GM12878 (cell line): ENCODE measurements at regions not wholly inside any gene's neighbourhood (a gene's known extent, or its start where the extent isn't known, plus 50 kb on each side); places are given as distances from the start of the nearest gene placed in this dataset.

Source experiments
- ATAC-seq: fragments of 200-7000 bp; cut with Tn5 transposase; 3 replicates; pipeline ENCODE4 v1.9.1; 2020; ENCODE audit warnings: mild to moderate bottlenecking, moderate library complexity
- BruUV-seq: library from RNA; stranded (reverse); fragments of 400-500 nt; replicated peaks from 2 replicates; lab custom pipeline; 2021; lab: Mats Ljungman, UMichigan
- CTCF ChIA-PET: fragments of 300-600 bp; sonication (Branson Sonifier 250); formaldehyde crosslinking; extraction: SDS; loops from one replicate; lab custom pipeline; 2021; ENCODE audit warnings: inconsistent platforms; lab: Yijun Ruan, JAX
- POLR2A ChIA-PET: fragments of 350-600 bp; formaldehyde crosslinking; extraction: SDS; loops from one replicate; lab custom pipeline; 2021; ENCODE audit warnings: inconsistent platforms; lab: Charles Lee
- RAD21 ChIA-PET: fragments of 300-600 bp; sonication (Branson Sonifier 250); formaldehyde crosslinking; loops from one replicate; lab custom pipeline; 2023; ENCODE audit warnings: antibody characterized with exemption; ENCODE audit not compliant: unreplicated experiment; lab: Charles Lee
- SMC1A ChIA-PET: fragments of 300-600 bp; sonication (Branson Sonifier 250); formaldehyde crosslinking; loops from one replicate; lab custom pipeline; 2023; ENCODE audit not compliant: unreplicated experiment, uncharacterized antibody; lab: Charles Lee
- DNase-seq: peaks from one replicate; pipeline ENCODE4 v3.0.0-alpha.2; 2011; ENCODE audit warnings: low read depth, low spot score
- FAIRE-seq: peaks from 3 replicates; lab custom pipeline; 2011; peaks lifted over from hg19 to GRCh38; lab: Jason Lieb, UNC
- H2AFZ ChIP-seq: 2 replicates; pipeline ENCODE4 v1.6.0; 2011; ENCODE audit warnings: low read depth, low read length, control low read depth; ENCODE audit not compliant: control insufficient read depth
- H3K27ac ChIP-seq: 2 replicates; pipeline ENCODE4 v1.5.1; 2011; ENCODE audit warnings: control low read depth; ENCODE audit not compliant: control insufficient read depth, insufficient read depth
- H3K27me3 ChIP-seq, 2 experiments: replicated peaks in 1 of 2; 2 replicates each; pipeline versions ENCODE4 v1.6.0 to v1.6.1; 2011; ENCODE audit warnings: low read length in 1 of 2; ENCODE audit not compliant: control insufficient read depth in 2 of 2, insufficient read depth in 2 of 2
- H3K36me3 ChIP-seq, 2 experiments: 2 replicates each; pipeline ENCODE4 v1.5.1; 2011; ENCODE audit warnings: low read length in 1 of 2; ENCODE audit not compliant: control insufficient read depth in 2 of 2, insufficient read depth in 2 of 2
- H3K4me1 ChIP-seq: 2 replicates; pipeline ENCODE4 v1.6.1; 2011; ENCODE audit warnings: mild to moderate bottlenecking, low read length, moderate library complexity, mixed read lengths; ENCODE audit not compliant: control insufficient read depth, insufficient read depth
- H3K4me2 ChIP-seq: 2 replicates; pipeline ENCODE4 v1.6.0; 2011; ENCODE audit warnings: control low read depth; ENCODE audit not compliant: control insufficient read depth, insufficient read depth
- H3K4me3 ChIP-seq: fragments of 200-600 bp; sonication (generic); 2 replicates; pipeline ENCODE4 v1.5.1; 2016
- H3K79me2 ChIP-seq: 2 replicates; pipeline ENCODE4 v1.6.0; 2011; ENCODE audit warnings: low read length; ENCODE audit not compliant: control insufficient read depth, insufficient read depth
- H3K9ac ChIP-seq: 2 replicates; pipeline ENCODE4 v1.8.0; 2011; ENCODE audit warnings: low read length, control low read depth, mixed read lengths; ENCODE audit not compliant: control insufficient read depth, insufficient read depth
- H3K9me3 ChIP-seq: replicated peaks from 3 replicates; pipeline ENCODE4 v1.5.1; 2011; ENCODE audit warnings: mild to moderate bottlenecking, low read length; ENCODE audit not compliant: control insufficient read depth, insufficient read depth
- H4K20me1 ChIP-seq: 2 replicates; pipeline ENCODE4 v1.6.0; 2011; ENCODE audit not compliant: control insufficient read depth, insufficient read depth
- CHD4 ChIP-seq: fragments of 200-600 bp; sonication (generic); IDR thresholded peaks from 2 replicates; pipeline ENCODE4 v1.6.1; 2016; ENCODE audit warnings: mild to moderate bottlenecking
- ESRRA ChIP-seq: IDR thresholded peaks from 2 replicates; pipeline ENCODE4 v1.6.1; 2012; ENCODE audit warnings: mild to moderate bottlenecking, low read length, improper control_type of control experiment
- FOXM1 ChIP-seq: IDR thresholded peaks from 2 replicates; pipeline ENCODE4 v1.6.1; 2012; ENCODE audit warnings: low read depth, mild to moderate bottlenecking, inconsistent platforms, low read length, moderate library complexity
- GATAD2B ChIP-seq: fragments of 450-650 bp; conservative IDR thresholded peaks from 2 replicates; pipeline ENCODE4 v1.6.1; 2017; ENCODE audit warnings: low read depth, mild to moderate bottlenecking, moderate library complexity
- IRF4 ChIP-seq: IDR thresholded peaks from 2 replicates; pipeline ENCODE4 v1.6.1; 2011; ENCODE audit warnings: low read depth, low read length
- NFIC ChIP-seq: IDR thresholded peaks from 2 replicates; pipeline ENCODE4 v1.6.1; 2012; ENCODE audit warnings: low read depth, mild to moderate bottlenecking, inconsistent platforms, low read length, moderate library complexity
- NKRF ChIP-seq: fragments of 450-650 bp; conservative IDR thresholded peaks from 2 replicates; pipeline ENCODE4 v1.6.1; 2017; ENCODE audit warnings: mild to moderate bottlenecking, moderate library complexity
- SMAD1 ChIP-seq: fragments of 450-650 bp; IDR thresholded peaks from 2 replicates; pipeline ENCODE4 v1.6.1; 2018; ENCODE audit warnings: mild to moderate bottlenecking, low read depth; ENCODE audit not compliant: partially characterized antibody
- TAF1 ChIP-seq: IDR thresholded peaks from 2 replicates; pipeline ENCODE4 v1.6.1; 2011; ENCODE audit warnings: mild to moderate bottlenecking, low read depth, low read length, borderline replicate concordance
- USF1 ChIP-seq: IDR thresholded peaks from 2 replicates; pipeline ENCODE4 v1.6.1; 2011; ENCODE audit warnings: borderline replicate concordance, low read depth, mild to moderate bottlenecking, moderate library complexity, mixed read lengths, low read length; ENCODE audit not compliant: insufficient read depth; ENCODE audit errors: extremely low read length
- ZBTB4 ChIP-seq: fragments of 450-650 bp; formaldehyde crosslinking; IDR thresholded peaks from 2 replicates; pipeline ENCODE4 v1.4.0; 2022; ENCODE audit warnings: mild to moderate bottlenecking, moderate library complexity
- ZBTB40 ChIP-seq: fragments of 450-650 bp; IDR thresholded peaks from 2 replicates; pipeline ENCODE4 v1.6.1; 2016; ENCODE audit warnings: mild to moderate bottlenecking, moderate library complexity, borderline replicate concordance
- ZSCAN29 ChIP-seq: fragments of 450-650 bp; IDR thresholded peaks from 2 replicates; pipeline ENCODE4 v1.6.1; 2017; ENCODE audit warnings: mild to moderate bottlenecking, moderate library complexity
- WGBS: methylation state at CpG from one replicate; pipeline ENCODE4 v1.1.6; 2016; ENCODE audit warnings: low lambda C conversion rate; ENCODE audit not compliant: insufficient replicate concordance, insufficient coverage; ENCODE audit errors: missing lambda C conversion rate; 5-methylcytosine and 5-hydroxymethylcytosine counted together
- in situ Hi-C: fragments of 300-500 bp; cut with MboI; formaldehyde crosslinking; loops from 9 replicates; pipeline ENCODE4 v1.14.3; 2018; ENCODE audit warnings: mixed read lengths
- intact Hi-C: fragments of 100-400 bp; cut with micrococcal nuclease; formaldehyde crosslinking; loops from one replicate; pipeline ENCODE4 v1.14.2; 2022; ENCODE audit not compliant: unreplicated experiment

GRCh38 chr2:143823876-143824275 lies 694.7 kb downstream of the ARHGAP15 start (continued):
- no peak for TF ChIP-seq GATAD2B

GRCh38 chr2:143823296-143823695 lies 694.1 kb downstream of the ARHGAP15 start:
- H3K9me3 ChIP-seq = no peaks in the 10 kb centered on the region
- WGBS = 53% methylated on average over 2 of the region's 2 CpGs
- no peak overlapping the region for H3K4me3 ChIP-seq
- ATAC-seq (no peak), FAIRE-seq (no peak), DNase-seq (no peak)
- intact Hi-C loops (no loop called here), in situ Hi-C loops (no loop called here)
- no peaks in the 10 kb centered on the region for H3K36me3 ChIP-seq
- H3K27me3 ChIP-seq = no peaks in the 10 kb centered on the region; a peak in 2 of 4 replicates
- no TSS peak for BruUV-seq
- H3K9ac ChIP-seq = no peak overlapping the region
- ChIA-PET RAD21 (no interaction called here), CTCF (interaction anchor here (0.7 kb wide), 1 partner anchor 507 kb away, joined by 3 read pairs; no protein-coding TSS in a partner anchor), SMC1A (interaction anchor here (0.9 to 1.9 kb wide), 5 partner anchors 8 to 129 kb away, joined by 3 to 6 read pairs (median 4); no protein-coding TSS in a partner anchor), POLR2A (interaction anchor here (0.6 kb wide), 1 partner anchor 235 kb away, joined by 3 read pairs; no protein-coding TSS in a partner anchor)
- no peak overlapping the region for H3K27ac ChIP-seq
- no peaks in the 10 kb centered on the region for H4K20me1 ChIP-seq
- no peak overlapping the region for H3K4me2 ChIP-seq
- no peak overlapping the region for H2AFZ ChIP-seq
- TF ChIP-seq ZBTB4 (CRISPR knock-in tag) = no peak
- TF ChIP-seq CHD4 = no peak
- no peak for TF ChIP-seq ZBTB40
- TF ChIP-seq ESRRA = no peak
- TF ChIP-seq SMAD1 = no peak
- no peak for TF ChIP-seq TAF1
- no peak for TF ChIP-seq NKRF
- TF ChIP-seq USF1 = no peak
- no peak for TF ChIP-seq FOXM1
- no peak for TF ChIP-seq IRF4
- TF ChIP-seq NFIC = no peak
- TF ChIP-seq ZSCAN29 = no peak
- H3K4me1 ChIP-seq = no peaks in the 10 kb centered on the region
- no peaks in the 10 kb centered on the region for H3K79me2 ChIP-seq
